Fibroblast of pulmonary artery (primary cell): ENCODE measurements at regions not wholly inside any gene's neighbourhood (a gene's known extent, or its start where the extent isn't known, plus 50 kb on each side); places are given as distances from the start of the nearest gene placed in this dataset.

ENCODE experiments used
- DNase-seq: peaks from one replicate; pipeline ENCODE4 v3.0.0-alpha.2; 2010; ENCODE audit warnings: low read depth
- H3K4me3 ChIP-seq: replicated peaks from 2 replicates; pipeline ENCODE4 v1.5.1; 2011; ENCODE audit warnings: low read depth, mild to moderate bottlenecking, control low read depth, low read length, moderate library complexity
- TF ChIP-seq, protein P1 (sequence below): IDR thresholded peaks from 2 replicates; pipeline ENCODE4 v1.5.1; 2011; ENCODE audit warnings: mild to moderate bottlenecking, control low read depth, low read length, inconsistent platforms; ENCODE audit errors: missing control alignments

DNA sequence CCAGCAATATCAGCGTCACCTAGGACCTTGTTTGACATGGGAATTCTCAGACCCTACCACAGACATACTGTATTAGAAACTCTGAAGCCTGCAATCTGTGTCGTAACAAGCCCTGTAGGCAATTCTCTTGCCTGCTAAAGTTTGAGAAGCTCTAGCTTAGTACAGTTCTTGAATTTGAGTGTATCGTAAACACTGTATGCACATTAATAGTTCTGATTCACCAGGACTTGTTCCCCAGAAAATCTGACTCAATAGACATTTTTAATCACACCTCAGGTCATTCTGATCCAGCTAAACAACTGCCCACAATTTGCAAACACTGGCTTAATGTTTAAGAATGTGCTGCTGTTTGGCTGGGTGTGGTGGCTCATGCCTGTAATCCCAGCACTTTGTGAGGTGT is 414.3 kb downstream of the TFAP2A start:
- TF ChIP-seq, protein P1, sequence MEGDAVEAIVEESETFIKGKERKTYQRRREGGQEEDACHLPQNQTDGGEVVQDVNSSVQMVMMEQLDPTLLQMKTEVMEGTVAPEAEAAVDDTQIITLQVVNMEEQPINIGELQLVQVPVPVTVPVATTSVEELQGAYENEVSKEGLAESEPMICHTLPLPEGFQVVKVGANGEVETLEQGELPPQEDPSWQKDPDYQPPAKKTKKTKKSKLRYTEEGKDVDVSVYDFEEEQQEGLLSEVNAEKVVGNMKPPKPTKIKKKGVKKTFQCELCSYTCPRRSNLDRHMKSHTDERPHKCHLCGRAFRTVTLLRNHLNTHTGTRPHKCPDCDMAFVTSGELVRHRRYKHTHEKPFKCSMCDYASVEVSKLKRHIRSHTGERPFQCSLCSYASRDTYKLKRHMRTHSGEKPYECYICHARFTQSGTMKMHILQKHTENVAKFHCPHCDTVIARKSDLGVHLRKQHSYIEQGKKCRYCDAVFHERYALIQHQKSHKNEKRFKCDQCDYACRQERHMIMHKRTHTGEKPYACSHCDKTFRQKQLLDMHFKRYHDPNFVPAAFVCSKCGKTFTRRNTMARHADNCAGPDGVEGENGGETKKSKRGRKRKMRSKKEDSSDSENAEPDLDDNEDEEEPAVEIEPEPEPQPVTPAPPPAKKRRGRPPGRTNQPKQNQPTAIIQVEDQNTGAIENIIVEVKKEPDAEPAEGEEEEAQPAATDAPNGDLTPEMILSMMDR, result no peak
- no peak overlapping the region for H3K4me3 ChIP-seq
- DNase-seq, result no peak

DNA sequence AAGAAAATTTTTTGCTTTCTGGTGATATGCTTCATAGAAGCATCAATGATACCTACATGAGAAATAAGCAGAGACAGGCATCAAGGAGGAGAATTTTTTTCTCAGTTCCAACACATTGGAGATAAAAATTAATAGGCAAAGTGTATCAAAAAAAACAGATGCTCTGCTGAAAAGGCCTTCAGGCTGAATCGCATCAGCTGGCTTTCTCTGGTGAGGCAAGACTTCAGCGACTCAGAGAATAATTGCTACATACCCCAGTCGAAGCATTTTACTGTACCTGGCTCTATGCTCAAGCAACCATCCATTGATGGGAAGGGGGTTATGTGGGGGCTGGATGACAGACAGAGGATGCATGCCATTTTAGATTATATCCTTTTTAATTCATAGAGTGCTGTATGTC is 415.1 kb downstream of the TFAP2A start:
- no peak for DNase-seq
- TF ChIP-seq, protein P1, result no peak
- H3K4me3 ChIP-seq, result no peak overlapping the region

DNA sequence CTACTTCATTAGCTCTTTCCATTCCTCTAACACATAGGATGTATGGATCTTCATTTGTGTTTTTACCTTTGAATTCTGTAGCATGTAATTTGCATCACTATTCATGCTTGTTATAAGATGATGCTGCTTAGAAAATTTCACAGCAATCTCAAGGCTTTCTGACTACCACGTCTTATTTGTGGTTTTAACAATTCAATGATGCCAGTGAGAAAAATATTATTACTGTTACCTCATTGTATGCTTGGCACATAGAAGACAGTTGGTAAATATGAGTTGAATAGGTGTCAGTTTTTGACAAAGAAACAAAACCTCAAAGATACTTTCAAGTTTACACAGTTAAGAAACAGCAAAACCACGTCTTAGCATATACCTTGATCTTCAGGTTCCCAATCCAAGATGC is 428.6 kb downstream of the TFAP2A start:
- no peak overlapping the region for H3K4me3 ChIP-seq
- no peak for DNase-seq
- TF ChIP-seq, protein P1, result no peak

DNA sequence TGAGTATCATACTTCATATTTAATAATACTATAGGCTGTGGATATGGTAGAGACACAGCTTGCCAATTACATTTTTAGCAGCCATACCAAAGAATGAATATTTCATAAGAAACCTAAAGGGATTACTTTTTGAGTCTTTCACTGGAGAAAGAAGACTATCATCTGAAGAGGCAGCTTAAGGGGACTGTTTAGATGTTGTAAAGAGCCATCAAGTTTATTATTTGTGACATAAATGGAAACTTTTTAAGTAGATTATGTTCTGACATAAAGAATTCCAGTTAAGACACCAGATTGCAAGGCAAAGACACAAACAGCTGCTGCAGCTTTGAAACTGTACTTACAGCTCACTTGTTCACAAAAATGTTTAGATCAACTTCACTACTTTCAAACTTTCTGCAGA is 429.4 kb downstream of the TFAP2A start:
- no peak overlapping the region for H3K4me3 ChIP-seq
- TF ChIP-seq, protein P1, result no peak
- DNase-seq, result no peak

DNA sequence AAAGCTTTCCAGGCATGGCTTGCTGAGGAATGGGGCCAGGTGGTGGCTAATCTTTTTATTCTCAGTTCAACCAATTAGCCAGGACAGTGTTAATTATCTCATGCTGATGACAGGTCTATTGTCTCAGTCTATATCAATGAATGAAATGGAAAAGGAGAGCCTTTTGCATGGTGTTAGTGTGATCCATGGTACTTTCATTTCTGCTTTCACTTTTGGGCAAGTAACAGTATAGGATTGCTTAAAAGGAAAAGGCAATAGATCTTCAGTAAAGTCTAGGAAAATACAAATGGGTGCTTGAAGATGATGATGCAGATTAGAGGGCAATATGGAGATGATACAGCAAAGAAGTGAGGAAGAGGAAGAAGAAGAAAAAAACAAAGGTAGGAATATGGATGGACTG is 430.3 kb downstream of the TFAP2A start:
- no peak for DNase-seq
- TF ChIP-seq, protein P1, result no peak
- no peak overlapping the region for H3K4me3 ChIP-seq

DNA sequence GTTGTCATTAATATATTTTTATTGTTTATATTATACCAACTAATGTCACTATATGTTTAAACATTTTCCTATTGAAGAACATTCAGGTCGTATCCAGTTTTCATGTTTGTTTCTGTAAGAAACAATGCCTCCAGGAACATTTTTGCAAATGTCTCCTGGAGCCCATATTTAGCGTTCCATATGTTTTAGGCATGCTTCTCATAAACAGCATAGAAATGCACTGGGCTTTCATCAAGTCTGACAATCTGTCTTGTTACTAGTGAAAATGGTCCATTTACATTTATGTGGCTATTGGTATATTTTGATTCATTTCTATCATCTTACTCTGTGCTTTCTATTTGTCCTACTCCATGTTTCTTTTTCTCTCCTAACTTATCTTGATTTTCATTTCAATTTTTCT is 431.7 kb downstream of the TFAP2A start:
- TF ChIP-seq, protein P1, result no peak
- DNase-seq, result no peak
- no peak overlapping the region for H3K4me3 ChIP-seq

DNA sequence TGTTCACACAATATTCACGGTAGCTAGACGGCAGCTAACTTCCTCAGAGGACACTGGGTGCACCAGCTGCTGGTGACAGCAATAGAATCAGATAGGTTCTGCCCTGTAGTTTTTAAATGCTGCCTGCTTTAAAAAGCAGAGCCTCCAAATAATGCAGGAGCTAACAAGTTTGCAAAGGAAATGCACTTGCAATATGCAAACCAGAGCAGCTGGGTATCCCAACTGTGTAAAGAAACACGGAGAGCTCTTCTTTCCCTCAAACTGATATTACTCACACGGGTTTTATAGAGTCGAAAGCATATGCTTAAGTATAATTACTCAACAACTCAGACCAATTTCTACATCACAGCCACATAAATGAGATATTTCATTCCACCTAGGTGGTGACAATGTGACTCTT is 432.7 kb downstream of the TFAP2A start:
- DNase-seq, result no peak
- TF ChIP-seq, protein P1, result no peak
- H3K4me3 ChIP-seq, result no peak overlapping the region
